ENCODE measurements at regions not wholly inside any gene's neighbourhood (a gene's known extent, or its start where the extent isn't known, plus 50 kb on each side); places are given as distances from the start of the nearest gene placed in this dataset.

DNA sequence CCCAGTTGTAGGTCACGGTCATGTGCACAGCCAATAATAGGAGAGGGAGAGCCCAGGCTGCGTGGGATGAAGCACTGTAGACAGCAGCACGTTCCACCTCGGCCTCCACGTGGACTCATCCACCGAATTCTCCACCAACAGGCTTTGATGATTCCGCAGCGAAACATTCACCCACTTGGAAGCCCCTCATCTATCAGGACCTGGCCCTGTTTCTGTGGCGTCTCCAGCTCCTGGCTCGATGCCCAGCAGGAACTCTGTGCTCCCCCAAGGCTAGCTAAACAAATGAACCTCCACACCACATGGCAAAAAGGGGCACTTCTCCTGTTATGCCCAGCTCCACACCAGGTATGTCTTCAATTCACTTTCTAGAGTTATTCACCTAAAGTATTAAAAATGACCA, 237.9 kb upstream of the PDE10A start:
- Histone ChIP-seq H3K27ac (replicated peaks) (no peak overlapping the region), H3K36me3 (no peaks in the 10 kb centered on the region), H3K4me1 (no peaks in the 10 kb centered on the region), H3K9me3 (replicated peaks) (no peaks in the 10 kb centered on the region), H3K27me3 (ENCODE audit: low read depth) (peaks cover 40% of the 10 kb centered on the region), H3K4me3 (no peak overlapping the region)
- DNase-seq = no peak
- intact Hi-C loops (cut with micrococcal nuclease) = no loop called here
- TF ChIP-seq, protein P1, sequence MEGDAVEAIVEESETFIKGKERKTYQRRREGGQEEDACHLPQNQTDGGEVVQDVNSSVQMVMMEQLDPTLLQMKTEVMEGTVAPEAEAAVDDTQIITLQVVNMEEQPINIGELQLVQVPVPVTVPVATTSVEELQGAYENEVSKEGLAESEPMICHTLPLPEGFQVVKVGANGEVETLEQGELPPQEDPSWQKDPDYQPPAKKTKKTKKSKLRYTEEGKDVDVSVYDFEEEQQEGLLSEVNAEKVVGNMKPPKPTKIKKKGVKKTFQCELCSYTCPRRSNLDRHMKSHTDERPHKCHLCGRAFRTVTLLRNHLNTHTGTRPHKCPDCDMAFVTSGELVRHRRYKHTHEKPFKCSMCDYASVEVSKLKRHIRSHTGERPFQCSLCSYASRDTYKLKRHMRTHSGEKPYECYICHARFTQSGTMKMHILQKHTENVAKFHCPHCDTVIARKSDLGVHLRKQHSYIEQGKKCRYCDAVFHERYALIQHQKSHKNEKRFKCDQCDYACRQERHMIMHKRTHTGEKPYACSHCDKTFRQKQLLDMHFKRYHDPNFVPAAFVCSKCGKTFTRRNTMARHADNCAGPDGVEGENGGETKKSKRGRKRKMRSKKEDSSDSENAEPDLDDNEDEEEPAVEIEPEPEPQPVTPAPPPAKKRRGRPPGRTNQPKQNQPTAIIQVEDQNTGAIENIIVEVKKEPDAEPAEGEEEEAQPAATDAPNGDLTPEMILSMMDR (IDR thresholded peaks at IDR 0.05; ENCODE audit: borderline replicate concordance) = no peak

DNA sequence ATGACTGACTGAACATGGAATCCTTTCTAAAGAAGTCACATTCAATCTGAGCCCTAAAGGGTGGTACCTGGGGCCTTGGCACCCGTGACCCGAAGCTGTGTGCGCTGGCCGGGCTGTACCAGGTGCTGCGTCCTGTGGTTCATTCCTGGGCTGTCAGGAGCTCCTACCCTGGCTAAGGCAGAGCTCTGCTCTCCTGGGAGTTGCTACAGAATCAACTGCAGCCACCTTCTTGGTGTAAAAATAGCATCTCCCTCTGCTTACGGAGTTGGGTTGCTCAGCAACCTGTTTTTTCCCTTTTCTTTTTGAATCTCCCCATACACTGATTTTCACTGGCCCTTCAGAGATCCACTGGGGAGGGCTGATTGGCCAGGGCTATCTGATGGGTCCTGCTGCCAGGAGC, 236.6 kb upstream of the PDE10A start:
- DNase-seq = no peak
- Histone ChIP-seq H3K9me3 (replicated peaks) (no peaks in the 10 kb centered on the region), H3K27ac (replicated peaks) (no peak overlapping the region), H3K4me3 (no peak overlapping the region), H3K36me3 (no peaks in the 10 kb centered on the region), H3K4me1 (no peaks in the 10 kb centered on the region), H3K27me3 (ENCODE audit: low read depth) (peaks cover 42% of the 10 kb centered on the region)
- intact Hi-C loops (cut with micrococcal nuclease) = no loop called here
- TF ChIP-seq, protein P1 (IDR thresholded peaks at IDR 0.05; ENCODE audit: borderline replicate concordance) = no peak

DNA sequence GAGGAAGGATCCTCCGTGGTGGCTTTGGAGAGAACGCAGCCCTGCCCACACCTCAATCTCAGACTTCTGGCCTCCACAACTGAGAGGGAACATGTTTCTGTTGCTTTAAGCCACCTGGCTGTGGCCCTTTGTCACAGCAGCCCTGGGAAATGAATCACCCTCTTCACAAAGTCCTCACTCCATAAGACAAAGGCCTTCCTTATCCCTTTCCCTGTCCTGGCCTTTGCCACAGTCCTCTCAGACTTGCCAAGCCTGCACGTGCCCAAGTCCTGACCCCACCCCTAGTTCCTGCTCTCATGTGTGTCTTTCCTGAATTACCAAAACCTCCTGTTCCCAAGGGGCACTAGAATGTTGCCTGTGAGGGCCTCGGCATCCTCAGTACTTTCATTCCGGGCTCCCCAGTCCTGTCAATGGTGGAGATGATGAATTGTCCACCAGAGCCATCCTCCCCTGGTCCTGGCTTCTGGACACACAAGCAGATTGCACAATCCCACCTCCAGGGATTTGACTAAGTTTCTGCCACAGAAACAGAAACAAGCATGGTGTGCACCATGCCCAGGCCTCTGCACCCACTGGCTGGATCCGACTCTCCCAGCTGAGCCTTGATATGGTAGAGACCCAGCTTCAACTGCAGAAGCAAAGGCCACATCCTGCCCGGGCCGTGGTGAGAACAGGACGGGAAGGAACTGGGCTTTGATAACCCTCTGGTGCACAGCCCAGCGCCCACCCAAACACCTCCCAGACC, 232.6 kb upstream of the PDE10A start:
- DNase-seq = no peak
- Histone ChIP-seq H3K4me3 (no peak overlapping the region), H3K4me1 (no peaks in the 10 kb centered on the region), H3K27me3 (ENCODE audit: low read depth) (peaks cover 68% of the 10 kb centered on the region), H3K27ac (replicated peaks) (no peak overlapping the region), H3K9me3 (replicated peaks) (no peaks in the 10 kb centered on the region), H3K36me3 (no peaks in the 10 kb centered on the region)
- TF ChIP-seq, protein P1 (IDR thresholded peaks at IDR 0.05; ENCODE audit: borderline replicate concordance) = no peak
- intact Hi-C loops (cut with micrococcal nuclease) = no loop called here

DNA sequence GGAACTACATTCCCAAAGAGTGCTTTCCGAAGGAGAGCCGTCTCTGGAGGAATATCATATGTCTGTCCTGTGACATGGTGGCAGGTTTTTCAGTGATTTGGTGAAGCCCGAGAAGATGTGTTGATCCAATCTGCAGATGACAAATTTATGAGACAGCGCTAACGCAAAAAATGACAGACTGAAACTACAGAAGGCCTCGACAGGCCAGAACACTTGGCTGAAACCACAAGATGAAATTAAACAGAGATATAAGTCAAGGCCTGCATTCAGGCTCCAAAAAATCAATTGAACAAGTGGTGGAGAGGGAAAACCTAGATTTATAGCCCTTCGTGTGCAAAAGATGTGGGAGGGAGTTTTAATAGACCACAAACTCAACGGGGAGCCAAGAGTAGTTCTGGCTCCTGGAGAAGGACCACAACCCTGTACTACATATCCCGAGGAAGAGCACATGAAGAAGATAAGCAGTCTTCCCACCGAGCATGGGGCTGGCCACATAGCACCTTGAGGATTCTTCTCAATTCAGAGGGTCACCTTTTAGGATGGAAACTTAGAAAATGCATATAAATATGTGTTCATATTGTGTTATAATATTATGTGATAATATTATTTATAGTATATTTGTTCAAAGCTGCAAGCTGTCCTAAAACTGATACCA, 231.3 kb upstream of the PDE10A start:
- Histone ChIP-seq H3K27ac (replicated peaks) (no peak overlapping the region), H3K27me3 (ENCODE audit: low read depth) (peaks cover 72% of the 10 kb centered on the region), H3K4me1 (peaks cover 4% of the 10 kb centered on the region), H3K36me3 (no peaks in the 10 kb centered on the region), H3K4me3 (no peak overlapping the region), H3K9me3 (replicated peaks) (no peaks in the 10 kb centered on the region)
- DNase-seq = no peak
- TF ChIP-seq, protein P1 (IDR thresholded peaks at IDR 0.05; ENCODE audit: borderline replicate concordance) = no peak
- intact Hi-C loops (cut with micrococcal nuclease) = no loop called here

DNA sequence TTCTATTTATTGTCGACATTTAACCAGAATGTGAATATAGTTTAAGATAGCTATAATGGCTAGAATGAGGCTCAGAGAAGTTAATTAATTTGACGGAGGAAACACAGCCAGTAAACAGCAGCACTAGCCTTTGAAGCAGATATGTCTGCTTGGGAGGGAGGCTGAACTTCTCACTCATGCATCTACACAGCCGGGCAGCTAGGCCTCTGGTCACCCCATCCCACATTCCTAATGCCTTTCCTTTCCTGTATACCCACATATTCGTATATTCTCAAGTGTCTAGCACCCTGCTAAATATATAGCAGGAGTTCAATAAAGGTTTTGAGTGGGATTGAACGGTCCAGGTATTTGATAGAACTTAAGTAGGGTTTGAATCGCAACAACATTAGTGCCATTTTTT, 230.4 kb upstream of the PDE10A start:
- Histone ChIP-seq H3K9me3 (replicated peaks) (no peaks in the 10 kb centered on the region), H3K36me3 (no peaks in the 10 kb centered on the region), H3K27me3 (ENCODE audit: low read depth) (peaks cover 76% of the 10 kb centered on the region), H3K27ac (replicated peaks) (no peak overlapping the region), H3K4me3 (no peak overlapping the region), H3K4me1 (peaks cover 4% of the 10 kb centered on the region)
- intact Hi-C loops (cut with micrococcal nuclease) = no loop called here
- DNase-seq = no peak
- TF ChIP-seq, protein P1 (IDR thresholded peaks at IDR 0.05; ENCODE audit: borderline replicate concordance) = no peak

Measured in left ventricle myocardium inferior (tissue), 1 donor.